ENCODE measurements at regions not wholly inside any gene's neighbourhood (a gene's known extent, or its start where the extent isn't known, plus 50 kb on each side); places are given as distances from the start of the nearest gene placed in this dataset.
"Not testable (repeated sequence)": the region's sequence is repeated elsewhere in the genome, so short reads cannot be mapped to it uniquely, and the experiment has no call there.

- DNase-seq, result no peak
These were observed 729.9 kb upstream of the GYPC start for GRCh38 chr2:125925891-125926546.

GRCh38 chr2:125935559-125935958 is 720.4 kb upstream of the GYPC start:
- no peak for DNase-seq

GRCh38 chr2:125942585-125943424 is 713.2 kb upstream of the GYPC start:
- no peak for DNase-seq

GRCh38 chr2:125959047-125959446 is 696.9 kb upstream of the GYPC start:
- DNase-seq, result no peak

GRCh38 chr2:125961739-125962138 is 694.2 kb upstream of the GYPC start:
- no peak for DNase-seq

DNA sequence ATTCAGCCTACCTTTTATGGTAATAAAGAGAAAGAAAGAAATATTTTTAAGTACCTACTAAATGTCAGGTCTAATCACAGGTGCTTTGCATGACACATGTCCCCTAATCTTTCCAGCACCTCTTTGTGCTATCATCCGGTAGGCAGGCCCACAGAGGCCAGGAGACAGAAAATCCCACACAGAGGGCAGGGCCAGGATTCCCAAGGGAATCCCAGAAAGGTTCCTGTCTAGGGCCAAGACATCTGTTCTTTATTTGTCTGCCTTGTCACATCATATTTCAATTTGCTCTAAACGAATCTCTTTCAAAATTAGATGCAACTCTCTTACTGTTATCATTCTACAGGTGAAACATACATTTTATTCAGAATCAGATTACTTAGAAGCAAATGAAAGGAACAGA is 676.1 kb upstream of the GYPC start:
- no peak for DNase-seq

GRCh38 chr2:125983364-125983763 is 672.6 kb upstream of the GYPC start:
- DNase-seq, result no peak

GRCh38 chr2:126029316-126029715 is 626.6 kb upstream of the GYPC start:
- DNase-seq, result no peak

GRCh38 chr2:126038861-126039260 is 617.1 kb upstream of the GYPC start:
- DNase-seq, result no peak

- DNase-seq, result no peak
These were observed 614.4 kb upstream of the GYPC start for GRCh38 chr2:126041391-126042047.

GRCh38 chr2:126042089-126042488 is 613.9 kb upstream of the GYPC start:
- DNase-seq, result no peak

GRCh38 chr2:126048719-126049118 is 607.2 kb upstream of the GYPC start:
- no peak for DNase-seq

DNA sequence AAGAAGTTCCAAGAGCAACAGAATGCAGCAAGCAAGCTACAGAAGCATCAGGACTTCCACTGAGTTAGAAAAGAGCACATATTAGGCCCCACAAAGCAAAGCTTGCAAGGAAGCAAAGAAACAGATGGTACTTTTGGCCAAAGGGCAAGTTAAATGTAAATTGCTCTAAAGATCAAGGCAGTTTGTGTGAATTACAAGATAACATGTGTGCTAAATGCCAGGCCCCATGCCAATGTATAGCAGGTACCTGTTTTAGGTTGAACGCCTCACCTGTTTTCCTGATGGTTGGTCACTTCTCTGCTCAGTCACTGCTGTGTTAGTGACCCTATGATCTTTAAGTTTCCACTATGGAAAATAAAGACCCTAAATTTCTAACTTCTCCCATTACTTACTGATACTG is 606.5 kb upstream of the GYPC start:
- DNase-seq, result no peak

- no peak for DNase-seq
These were observed 604.8 kb upstream of the GYPC start for GRCh38 chr2:126050991-126051736.

DNA sequence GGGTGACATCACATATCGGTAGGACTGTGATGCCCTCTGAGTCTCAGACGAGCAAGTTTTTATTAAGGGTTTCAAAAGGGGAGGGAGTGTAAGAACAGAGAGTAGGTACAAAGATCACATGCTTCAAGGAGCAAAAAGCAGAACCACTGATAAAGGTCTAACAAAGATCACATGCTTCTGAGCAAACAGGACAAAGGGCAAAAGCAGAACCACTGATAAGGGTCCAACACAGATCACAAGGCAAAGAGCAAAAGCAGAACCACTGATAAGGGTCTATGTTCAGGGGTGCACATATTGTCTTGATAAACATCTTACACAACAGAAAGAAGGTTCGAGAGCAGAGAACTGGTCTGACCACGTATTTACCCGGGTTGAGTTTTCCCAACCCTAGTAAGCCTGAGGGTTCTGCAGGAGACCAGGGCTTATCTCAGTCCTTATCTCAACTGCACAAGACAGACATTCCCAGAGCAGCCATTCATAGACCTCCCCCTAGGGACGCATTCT is 604.2 kb upstream of the GYPC start:
- not testable (repeated sequence) for DNase-seq

DNA sequence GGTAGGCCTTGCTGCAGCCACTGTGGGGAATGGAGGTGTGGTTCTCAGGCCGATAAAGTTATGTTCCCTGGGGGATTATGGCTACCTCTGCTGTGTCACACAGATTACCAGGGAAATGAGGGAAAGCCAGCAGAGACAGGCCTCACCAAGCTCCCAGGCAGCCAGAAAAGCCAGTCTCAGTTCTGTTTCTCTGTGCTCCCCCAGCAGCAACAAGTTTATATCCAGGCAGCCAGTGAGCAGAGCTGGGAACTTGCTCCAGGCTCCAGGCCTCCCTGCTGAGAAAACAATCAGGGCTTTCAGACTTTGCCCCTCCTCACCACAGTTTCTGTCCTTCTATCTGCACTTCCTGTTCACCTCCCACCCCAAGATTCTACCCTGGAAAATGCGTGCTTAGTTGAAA is 596.6 kb upstream of the GYPC start:
- no peak for DNase-seq

- DNase-seq, result no peak
These were observed 570.8 kb upstream of the GYPC start for GRCh38 chr2:126085011-126085795.

GRCh38 chr2:126100962-126101361 is 555.0 kb upstream of the GYPC start:
- DNase-seq, result no peak

DNA sequence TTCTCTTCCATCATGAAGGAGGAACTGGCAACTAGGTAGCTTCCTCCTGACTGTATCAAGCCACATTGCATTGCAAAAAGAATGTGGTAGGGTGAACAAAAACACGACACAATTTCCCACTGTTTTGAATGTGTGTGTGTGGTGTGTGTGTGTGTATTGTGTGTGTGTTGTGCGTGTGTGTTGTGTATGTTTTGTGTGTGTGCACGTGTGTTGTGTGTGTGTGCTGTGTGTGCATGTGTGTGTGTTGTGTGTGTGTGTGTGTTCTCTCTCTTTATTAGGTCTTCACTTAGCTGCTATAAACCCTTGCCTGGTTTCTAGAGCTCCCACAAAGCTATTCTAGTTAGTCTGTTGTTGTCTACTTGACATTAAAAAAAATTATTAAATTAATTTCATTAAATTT is 550.0 kb upstream of the GYPC start:
- DNase-seq, result no peak

- no peak for DNase-seq
These were observed 548.1 kb upstream of the GYPC start for GRCh38 chr2:126107883-126108282.

DNA sequence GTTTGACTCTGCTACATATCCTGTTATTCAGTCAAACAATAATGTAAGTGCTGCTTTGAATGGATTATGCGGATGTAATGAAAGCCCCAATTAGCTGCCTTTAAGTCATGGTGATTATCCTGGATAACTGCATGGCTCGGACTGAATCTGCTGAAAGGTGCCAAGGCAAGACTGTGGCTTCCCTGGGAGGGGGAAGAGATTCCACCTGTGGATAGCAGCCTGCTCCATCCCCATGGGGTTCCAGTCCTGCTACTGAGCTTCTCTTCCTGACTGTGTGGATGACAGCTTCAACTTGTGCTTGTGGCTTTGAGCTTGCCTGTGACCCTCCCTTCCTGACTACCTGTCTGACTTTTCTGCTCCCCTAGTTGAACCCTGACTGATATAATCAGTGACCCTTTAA is 540.0 kb upstream of the GYPC start:
- DNase-seq, result no peak

DNA sequence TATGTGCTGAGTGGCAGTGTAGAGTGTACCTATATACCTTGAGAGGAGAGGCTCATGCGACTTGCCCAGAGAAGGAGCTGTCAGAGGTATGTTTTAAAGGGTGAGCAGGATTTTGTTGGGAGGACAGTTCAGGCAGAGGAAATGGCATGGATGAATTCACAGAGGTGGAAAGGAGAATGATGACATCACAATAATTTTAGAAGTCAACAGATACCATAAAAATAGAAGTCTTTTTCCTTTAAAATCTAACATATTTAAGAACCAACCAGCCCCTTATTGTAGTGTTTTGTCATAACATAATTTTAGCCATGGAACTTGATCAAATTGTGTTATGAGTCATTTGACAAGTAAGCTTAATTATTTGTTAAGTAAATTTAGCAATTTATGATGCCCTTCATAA is 538.1 kb upstream of the GYPC start:
- DNase-seq, result no peak

Measured in NCI-H187 (cell line).